HK-2 (cell line): ENCODE measurements at regions not wholly inside any gene's neighbourhood (a gene's known extent, or its start where the extent isn't known, plus 50 kb on each side); places are given as distances from the start of the nearest gene placed in this dataset.
"Not testable (repeated sequence)": the region's sequence is repeated elsewhere in the genome, so short reads cannot be mapped to it uniquely, and the experiment has no call there.

Source experiments
- DNase-seq: peaks from one replicate; pipeline ENCODE4 v3.0.0-alpha.2; 2018; ENCODE audit not compliant: unreplicated experiment

DNA sequence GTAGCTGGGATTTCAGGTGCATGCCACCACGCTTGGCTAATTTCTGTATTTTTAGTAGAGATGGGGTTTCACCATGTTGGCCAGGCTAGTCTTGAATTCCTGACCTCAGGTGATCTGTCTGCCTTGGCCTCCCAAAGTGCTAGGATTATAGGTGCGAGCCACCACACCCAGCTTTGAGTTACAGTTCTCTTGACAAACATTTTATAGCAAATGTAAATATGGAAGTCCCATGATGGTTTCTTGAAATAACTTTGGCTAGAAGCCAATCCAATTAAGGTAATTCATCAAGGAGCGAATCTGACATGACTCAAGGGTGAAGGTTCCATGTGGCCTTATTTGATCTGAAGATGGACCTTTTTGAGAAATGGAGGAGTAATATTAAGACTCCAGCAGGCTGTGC is 76.2 kb upstream of the RFLNA start:
- not testable (repeated sequence) for DNase-seq

DNA sequence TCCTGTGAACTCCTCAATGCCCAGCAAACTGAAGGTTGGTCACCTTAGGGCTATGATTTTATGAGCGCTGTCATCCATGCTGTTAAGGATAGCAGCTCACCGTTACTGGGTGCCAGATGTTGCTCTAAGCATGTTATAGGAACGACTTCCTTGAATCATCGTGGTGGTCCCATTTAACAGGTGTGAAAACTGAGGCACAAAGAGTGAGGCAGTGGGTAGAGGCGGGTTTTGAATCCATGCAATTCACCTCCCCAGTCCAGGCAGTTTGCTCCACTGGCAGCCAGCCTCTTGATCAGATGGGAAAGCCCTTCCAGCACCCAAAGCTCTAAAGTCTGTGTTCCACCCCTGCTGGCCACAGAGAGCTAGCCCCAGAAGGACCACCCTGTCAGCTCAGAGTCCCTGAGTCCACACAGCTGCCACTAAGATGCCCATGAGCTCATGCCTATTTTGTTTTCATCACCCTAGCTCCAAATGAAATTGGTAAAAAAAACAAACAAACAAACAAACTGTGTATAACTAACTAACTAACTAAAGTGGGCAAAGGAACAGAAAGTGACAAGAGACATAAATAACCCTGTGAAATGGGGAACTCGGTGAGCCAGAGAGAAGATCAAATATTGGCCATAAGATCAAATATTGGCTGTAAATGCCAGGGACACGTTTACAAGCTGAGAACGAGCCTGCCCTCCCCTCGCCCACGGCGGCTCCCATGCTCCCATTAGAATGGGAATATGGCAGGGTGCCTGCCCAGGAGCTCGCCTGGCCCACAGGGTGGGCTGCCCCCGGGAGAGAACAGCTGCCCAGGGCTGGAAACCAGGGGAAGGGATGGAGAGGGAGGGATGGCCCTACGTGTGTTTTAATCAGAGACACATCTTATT is 72.3 kb upstream of the RFLNA start:
- no peak for DNase-seq

DNA sequence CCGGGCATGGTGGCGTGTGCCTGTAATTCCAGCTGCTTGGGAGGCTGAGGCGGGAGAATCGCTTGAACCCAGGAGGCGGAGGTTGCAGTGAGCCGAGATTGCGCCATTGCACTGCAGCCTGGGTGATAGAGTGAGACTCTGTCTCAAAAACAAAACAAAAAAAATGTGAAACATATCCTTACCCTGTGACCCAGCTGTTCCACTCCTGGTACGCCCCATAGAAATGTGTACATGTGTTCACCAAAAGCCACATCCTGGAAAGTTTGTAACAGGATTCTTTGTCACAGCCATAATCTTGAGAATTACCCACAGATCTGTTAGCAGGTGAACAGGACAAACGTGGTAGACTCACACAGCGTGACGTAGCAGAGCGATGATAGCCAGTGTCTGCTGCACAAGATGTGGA is 71.2 kb upstream of the RFLNA start:
- DNase-seq: not testable (repeated sequence)

DNA sequence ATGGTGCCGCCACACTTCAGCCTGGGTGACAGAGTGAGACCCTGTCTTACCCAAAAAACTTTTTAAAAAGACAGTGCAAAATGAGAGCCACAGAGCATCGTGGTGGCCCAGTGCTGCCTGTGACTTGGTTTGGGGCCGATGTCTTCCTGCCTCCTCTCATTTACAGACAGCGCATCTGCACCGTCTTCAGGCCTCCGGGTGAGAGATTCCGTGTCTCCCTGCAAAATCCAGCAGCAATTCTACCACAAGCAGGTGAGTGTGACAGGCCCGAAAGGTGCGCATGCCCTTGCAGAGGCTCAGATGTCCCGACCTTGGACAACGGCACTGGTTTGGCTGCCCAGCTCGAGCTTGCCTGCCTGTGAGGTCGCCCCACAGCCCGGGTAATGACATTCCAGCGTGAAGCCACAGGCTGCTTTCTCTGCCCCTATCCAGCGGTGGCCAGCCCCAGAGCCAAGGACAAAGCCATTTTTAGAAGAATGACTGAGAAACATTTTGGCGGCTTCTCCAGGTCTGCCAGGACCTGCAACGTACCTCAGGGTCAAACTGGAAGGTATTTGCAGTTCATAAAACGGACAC is 70.3 kb upstream of the RFLNA start:
- no peak for DNase-seq

DNA sequence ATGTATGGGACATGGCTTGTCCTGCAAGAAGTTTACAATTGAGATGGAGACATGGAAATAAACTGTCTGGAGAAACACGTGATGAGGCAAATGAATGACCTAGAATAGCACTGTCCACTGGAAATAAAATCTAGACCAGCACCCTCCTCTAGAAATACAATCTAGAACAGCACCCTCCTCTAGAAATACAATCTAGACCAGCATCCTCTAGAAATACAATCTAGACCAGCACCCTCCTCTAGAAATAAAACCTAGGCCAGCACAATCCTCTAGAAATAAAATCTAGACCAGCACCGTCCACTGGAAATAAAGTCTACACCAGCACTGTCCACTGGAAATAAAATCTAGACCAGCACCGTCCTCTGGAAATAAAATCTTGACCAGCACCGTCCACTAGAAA is 69.2 kb upstream of the RFLNA start:
- no peak for DNase-seq

DNA sequence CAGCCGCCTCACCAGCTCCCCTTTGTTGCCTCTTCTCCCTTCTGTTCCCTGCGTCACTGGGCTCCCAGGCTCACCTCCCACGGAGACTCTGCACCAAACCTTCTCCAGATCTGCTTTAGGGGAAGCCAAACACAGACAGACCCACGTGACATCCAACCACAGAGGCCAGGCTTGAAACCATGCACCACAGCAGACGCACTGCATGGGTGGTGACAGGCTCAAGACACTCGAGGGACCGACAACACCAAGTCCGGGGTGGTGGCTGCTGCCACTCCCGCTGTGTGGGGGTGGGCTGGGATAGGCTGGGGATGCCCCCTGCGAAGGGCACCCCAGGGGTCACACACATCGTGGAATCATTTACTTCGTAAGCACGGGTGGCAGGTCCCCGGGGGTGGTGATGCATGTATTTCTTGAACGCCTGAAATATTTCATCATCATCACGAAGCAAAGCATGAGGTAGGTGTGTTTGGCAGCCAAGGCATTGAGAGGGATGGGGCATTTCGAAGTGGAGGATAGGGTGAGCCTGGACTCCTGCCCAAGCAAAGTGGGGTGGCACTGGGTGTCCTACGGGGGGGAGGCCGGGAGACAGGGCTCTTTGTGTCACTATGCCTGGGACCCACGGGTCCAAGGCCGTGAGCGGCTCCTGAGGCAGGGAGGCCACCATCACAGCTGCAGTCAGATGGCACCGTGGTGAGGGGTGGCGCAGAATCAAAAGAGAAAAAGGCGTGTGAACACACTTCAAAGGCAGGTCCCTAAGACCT is 66.8 kb upstream of the RFLNA start:
- DNase-seq: no peak

DNA sequence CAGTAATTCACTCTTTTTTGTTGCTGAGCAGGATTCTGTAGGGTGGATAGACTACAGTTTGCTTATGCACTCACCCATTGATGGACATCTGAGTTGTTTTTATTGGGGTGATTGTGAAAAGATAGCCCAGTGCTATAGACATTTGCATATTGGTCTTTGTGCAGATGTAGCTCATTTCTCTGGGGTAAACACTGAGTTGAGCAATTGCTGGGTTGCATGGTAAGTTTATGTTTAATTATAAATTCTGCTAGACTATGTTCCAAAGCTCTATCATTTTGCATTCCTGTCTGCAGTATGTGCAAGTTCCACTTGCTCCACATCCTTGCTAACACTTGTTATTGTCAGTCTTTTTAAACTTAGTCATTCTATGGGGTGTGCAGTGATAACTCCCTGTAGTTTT is 65.4 kb upstream of the RFLNA start:
- DNase-seq: no peak

DNA sequence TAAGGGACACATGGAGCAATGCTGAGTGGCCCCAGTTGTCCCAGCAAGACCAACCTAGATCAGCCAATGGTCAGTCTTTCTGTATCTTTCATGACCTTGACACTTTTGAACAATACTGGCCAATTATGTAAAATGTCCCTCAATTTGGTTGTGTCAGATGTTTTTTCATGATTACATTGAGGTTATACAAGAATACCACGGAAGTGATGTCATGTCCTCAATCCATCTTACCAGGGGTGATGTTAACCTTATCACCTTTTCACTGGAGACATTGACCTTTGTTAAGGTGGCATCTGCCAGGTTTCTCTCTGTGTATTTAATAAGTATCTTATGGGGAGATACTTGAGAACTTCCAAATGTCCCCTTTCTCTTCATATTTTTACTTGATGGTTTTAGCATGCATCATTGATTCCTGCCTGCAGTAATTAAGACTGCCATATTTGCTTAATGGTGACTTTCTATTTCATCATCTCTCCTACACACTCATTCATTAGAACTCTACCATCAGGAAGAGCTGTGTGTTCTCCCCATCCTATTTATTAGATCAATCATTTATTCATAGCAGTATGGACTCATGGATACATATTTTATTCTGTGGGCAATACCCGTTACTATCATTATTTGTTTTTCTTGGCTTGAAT is 64.7 kb upstream of the RFLNA start:
- DNase-seq: no peak

DNA sequence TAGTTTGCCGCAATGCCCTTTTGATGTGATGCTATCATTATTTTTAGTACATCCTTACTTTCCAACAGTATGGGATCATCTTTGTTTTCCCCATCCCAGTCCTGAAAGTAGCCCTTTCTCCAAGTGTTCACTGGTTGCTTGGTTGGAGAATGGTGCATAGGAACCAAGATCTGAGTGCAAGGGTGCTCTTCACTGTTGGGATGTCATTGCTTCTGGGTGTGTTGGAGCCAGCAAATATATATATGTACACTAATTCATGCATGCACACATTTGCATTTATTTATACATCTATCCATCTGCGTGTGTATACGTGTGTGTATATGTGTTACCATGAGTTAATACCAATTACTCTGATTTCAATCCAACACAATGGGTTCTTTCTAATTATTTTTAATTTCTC is 64.1 kb upstream of the RFLNA start:
- no peak for DNase-seq

DNA sequence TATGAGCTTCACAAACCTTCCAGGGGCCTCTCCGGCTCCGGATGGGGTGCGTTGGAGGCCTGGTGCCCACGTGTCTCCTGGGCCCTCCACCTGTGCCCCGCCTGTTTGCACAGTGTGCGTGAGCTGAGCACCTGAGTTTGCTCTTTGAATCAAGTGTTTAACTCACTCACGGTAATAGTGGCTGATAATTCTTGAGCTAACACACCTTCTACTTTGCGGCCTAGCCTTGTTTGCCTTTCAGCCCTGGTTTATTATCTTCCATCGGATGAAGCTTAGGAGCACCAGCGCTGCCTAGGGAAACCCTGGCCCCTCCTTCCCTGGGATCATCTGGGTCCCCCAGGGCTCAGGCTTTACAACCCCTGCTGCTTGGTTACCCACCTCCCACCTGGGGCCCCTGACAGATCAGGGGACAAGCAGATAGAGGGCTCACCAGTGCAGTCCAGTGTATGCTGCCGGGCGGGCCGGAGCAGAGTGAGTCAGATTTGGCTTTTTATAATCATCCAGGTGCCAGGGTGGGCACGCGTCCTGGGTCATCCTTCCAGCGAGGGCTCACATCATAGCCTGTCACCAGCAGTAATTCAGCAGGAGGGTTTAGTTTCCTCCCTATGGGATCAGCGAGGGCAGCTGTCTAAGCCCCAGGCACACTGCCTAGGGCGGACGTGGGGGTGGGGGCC is 62.8 kb upstream of the RFLNA start:
- DNase-seq: no peak

DNA sequence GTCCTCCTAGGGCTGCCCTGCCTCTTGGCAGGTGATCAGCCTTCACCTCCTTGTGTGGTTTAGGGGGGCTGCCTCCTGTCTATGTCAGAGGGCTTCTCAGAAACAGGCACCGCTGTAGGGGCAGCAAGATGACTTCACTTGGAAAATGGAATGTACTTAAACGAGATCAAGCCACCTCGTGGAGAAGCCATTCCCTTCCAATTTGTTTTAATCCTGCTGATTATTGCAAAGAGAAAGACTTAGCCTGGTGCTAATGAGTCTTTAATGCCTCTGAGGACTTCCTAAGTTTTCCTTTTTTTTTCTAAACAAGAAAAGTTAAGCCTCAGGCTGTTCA is 62.3 kb upstream of the RFLNA start:
- DNase-seq: no peak

DNA sequence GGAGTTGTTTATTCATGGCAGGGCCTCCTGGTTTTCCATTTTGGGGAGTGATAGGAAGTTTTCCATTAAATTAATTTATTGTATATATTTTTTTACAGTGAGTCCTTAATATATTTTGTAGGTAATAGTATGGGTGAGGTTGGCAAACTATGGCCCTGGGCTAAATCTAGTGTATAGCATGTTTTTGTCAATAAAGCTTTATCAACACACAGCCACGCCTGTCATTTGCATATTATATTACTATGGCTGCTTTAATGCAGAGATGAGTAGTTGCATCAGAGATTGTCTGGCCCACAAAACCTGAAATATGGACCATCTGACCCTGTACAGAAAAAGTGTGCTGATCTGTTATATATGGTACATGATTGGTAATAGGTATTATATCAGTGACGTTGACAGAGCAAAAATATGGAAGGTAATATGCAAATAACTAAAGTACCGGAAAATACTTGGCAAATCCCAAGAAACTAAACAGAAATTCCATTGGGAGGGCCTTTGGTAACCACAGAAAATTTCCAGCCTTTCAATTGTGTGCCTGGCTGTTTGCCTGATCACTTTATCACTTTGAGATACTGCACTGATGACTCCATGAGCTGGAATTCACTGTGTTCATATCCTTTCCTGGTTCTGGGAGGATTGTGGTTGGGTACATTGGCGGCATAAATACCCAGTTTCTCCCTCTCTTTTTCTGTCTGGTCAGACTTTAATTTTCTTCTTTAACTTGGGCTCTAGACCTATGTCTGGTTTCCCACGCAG is 61.7 kb upstream of the RFLNA start:
- no peak for DNase-seq

DNA sequence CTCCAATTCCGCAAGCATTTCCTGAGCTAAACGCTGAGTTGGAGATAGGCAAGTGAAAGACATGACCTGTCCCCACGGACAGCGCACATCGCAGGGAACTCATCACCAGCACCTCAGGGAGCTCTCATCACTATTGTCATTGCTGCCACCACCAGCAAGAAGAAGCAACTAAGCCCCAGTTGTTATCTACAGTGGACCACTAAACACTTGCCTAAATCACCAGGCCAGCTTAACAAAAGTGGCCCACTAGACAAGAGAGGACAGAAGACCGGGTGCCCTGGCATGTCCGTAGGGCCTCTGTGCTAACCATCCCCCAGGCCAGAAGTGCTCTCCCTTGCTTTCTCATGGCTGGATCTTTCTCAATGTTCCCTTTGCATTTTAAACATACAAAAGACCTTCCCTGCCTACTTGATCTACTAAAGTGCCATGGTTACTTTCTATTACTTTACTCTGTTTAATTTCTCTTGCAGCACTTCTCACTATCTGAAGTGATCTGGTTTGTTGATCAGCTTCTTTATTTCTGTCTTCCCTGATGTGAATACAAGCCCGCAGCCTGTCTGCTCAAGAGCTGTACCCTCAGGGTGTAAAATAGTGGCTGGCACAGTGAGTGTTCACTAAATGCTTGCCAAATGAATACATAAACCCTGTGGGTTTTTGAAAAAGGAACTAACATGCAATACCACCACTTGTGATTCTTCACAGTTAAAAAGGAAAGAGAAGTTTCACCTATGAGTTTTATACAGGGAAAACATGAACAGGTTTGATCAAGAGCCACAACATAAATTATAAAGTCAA is 60.9 kb upstream of the RFLNA start:
- peak; percentile 55 for DNase-seq

DNA sequence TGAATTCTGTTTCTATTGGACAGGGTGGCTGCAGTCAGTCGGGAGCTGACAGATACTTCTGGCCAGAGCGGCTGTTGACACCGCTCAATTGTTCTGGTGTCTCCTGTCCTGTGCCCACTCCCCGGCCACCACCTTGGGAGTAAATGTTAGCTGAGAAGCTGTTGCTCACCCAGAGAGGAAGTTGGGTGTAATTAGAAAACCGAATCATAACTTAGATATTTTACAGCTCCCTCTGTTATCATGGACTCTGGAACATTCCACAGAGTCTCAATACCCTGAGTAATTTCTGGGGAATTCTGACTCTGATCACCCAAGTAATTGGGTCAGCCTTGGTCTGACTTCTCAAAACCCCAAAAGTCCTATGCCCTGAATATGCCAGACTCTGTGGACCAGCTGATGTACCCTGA is 58.3 kb upstream of the RFLNA start:
- peak; percentile 61 for DNase-seq

DNA sequence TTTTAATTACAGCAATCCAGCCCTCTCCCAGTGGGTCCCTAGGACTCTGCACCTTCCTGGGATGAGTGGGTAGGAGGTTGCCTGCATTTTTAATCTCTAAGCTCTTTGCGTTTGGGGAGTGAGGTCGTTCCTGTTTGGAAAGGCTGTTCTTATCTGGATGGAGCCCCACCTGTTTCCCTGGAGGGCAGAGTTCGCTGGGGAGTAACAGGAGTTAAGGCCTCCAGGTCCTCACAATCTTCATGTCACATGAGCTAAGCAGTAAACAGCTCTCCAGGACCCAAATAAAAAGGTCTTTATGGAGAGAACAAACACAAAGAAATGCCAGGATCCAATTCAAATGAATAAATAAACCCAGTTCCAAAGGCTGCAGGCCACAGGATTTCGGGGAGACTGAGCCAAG is 56.0 kb upstream of the RFLNA start:
- DNase-seq: no peak

DNA sequence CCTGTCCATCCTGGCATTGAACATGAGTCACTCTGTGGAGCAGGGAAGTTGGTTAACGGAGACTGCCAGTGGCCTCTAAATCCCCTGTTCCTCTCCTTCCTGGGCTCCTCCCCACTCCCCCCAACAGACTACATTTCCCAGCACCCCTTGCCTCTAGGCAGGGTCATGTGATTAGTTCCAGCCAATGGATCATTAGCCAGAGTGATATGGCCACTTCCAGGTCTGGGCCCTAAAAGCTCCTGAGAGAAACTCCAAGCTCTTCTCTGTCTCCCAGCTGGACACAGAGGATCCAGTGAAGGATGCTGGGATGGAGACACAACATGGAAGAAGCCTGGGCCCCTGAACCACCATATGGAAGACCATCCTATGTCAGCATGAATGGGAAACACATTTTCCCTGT is 54.4 kb upstream of the RFLNA start:
- peak; percentile 44 for DNase-seq

DNA sequence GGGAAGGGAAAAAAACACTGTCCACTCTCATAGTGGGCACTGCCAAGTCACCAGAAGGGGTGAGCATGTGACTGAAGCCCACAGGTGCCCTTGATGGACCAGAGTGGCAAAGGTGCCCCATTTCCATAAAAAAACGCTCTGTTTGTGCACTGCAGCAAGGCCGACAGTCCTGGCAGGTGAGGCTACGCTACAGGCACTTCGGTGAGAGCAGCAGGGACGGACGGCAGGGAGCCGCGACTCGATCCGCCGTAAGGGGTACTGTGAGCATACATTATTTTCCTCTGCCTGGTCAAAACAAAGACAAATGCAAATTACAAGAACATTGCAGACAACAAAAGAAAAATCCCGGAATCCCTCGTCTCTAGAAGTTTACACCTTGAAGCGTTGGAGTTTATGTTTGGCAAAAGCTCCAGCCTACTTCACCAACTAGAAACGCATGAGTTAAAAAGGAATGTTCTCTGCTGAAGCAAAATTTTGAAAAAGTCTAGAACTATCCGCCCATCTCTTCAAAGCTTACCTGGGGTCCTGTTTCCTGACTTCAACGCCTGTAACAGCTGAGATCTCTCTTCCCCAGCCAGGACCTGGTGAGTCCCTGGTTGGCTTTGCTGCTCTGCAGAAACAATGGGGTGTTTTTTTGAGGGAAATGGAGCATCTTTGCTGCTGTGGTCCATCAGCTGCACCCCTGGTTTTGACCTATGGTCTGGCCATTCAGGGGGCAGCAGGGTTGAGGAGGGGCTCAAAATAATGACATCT is 52.9 kb upstream of the RFLNA start:
- DNase-seq: no peak

DNA sequence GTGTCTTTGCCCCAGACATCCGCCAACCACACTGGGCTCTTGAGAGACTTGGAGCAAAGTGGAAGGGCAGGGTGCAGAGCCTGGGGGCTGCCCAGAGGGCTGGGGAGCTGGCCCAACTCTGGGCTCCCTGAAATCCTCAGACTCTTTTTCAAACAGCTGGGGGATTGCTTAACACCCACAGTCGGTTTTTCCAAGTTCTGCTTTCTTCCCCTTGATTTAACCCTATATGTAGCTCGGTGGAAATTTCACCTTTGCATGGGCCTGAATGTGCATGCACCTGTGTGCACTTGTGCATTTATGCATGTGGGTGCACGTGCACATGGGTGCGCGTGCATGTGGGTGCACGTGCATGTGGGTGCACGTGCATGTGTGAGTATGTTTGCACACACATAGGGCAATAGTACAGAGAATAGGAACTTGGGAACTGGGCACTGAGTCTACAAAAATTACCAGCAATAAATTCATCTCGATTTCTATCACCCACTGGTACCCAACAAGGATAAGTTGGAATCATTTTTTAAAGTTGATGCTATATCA is 52.3 kb upstream of the RFLNA start:
- no peak for DNase-seq

DNA sequence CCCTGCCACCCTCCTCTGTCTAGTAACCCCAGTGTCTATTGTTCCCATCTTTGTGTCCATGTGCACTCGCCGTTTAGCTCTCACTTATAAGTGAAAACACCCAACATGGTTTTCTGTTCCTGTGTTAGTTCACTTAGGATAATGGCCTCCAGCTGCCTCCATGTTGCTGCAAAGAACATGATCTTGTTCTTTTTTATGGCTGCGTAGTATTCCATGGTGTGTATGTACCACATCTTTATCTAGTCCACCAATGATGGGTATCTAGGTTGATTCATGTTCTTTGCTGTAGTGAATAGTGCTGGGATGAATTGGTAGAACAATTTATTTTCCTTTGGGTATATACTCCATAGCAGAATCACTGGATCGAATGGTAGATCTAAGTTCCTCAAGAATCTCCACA is 51.0 kb upstream of the RFLNA start:
- DNase-seq: no peak
